Liver (tissue), 3 donors: ENCODE measurements at regions not wholly inside any gene's neighbourhood (a gene's known extent, or its start where the extent isn't known, plus 50 kb on each side); places are given as distances from the start of the nearest gene placed in this dataset.

Experiments
- CTCF ChIP-seq: fragments of 150-350 bp; IDR thresholded peaks from 2 replicates; pipeline ENCODE4 v1.5.1; 2017; ENCODE audit warnings: improper control_type of control experiment, low read depth, low read length; ENCODE audit not compliant: missing input control
- GABPA ChIP-seq, 2 donors: IDR thresholded peaks in 1 of 2; conservative IDR thresholded peaks in 1 of 2; 2 replicates each; pipeline ENCODE4 v1.6.1; 2016; ENCODE audit warnings: antibody characterized with exemption in 2 of 2, mild to moderate bottlenecking in 1 of 2, moderate library complexity in 1 of 2
- HNF4G ChIP-seq: IDR thresholded peaks from 2 replicates; pipeline ENCODE4 v1.6.1; 2016; ENCODE audit warnings: antibody characterized with exemption
- JUND ChIP-seq, 2 donors: IDR thresholded peaks; 2 replicates each; pipeline ENCODE4 v1.6.1; 2016; ENCODE audit warnings: antibody characterized with exemption in 2 of 2
- RAD21 ChIP-seq, 2 donors: IDR thresholded peaks; 2 replicates each; pipeline ENCODE4 v1.6.1; 2016; ENCODE audit warnings: antibody characterized with exemption in 2 of 2, mild to moderate bottlenecking in 2 of 2
- REST ChIP-seq: IDR thresholded peaks from 2 replicates; pipeline ENCODE4 v1.6.1; 2016; ENCODE audit warnings: antibody characterized with exemption, mild to moderate bottlenecking
- RXRA ChIP-seq, 2 donors: IDR thresholded peaks; 2 replicates each; pipeline ENCODE4 v1.6.1; 2017 to 2018; ENCODE audit warnings: antibody characterized with exemption in 2 of 2, mild to moderate bottlenecking in 1 of 2
- TAF1 ChIP-seq: conservative IDR thresholded peaks from 2 replicates; pipeline ENCODE4 v1.6.1; 2016; ENCODE audit warnings: antibody characterized with exemption, mild to moderate bottlenecking
- TF ChIP-seq, protein P1 (sequence below): IDR thresholded peaks from 2 replicates; pipeline ENCODE4 v1.6.1; 2016; ENCODE audit warnings: antibody characterized with exemption
- donor health status: healthy.
- donor health status: healthy.

GRCh38 chr9:99730062-99730461 lies 91.6 kb upstream of the NR4A3 start:
- TF ChIP-seq CTCF (no peak), TAF1 (no peak), REST (no peak), GABPA (IDR thresholded peaks at IDR 0.05 in 1 of 2, conservative IDR thresholded peaks at IDR 0.05 in 1 of 2) (no peak), RAD21 (IDR thresholded peaks at IDR 0.05) (no peak), HNF4G (no peak), RXRA (IDR thresholded peaks at IDR 0.05) (no peak), JUND (IDR thresholded peaks at IDR 0.05) (no peak)
- TF ChIP-seq, protein P1, sequence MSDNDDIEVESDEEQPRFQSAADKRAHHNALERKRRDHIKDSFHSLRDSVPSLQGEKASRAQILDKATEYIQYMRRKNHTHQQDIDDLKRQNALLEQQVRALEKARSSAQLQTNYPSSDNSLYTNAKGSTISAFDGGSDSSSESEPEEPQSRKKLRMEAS: no peak
